Ovary (tissue), 7 donors: ENCODE measurements at regions not wholly inside any gene's neighbourhood (a gene's known extent, or its start where the extent isn't known, plus 50 kb on each side); places are given as distances from the start of the nearest gene placed in this dataset.

Experiments
- DNase-seq, 5 donors: peaks; one replicate each; pipeline ENCODE4 v3.0.0-alpha.2; 2019 to 2020
- H3K27ac ChIP-seq, 2 donors: fragments of 200-600 bp; one replicate each; pipeline versions ENCODE4 v1.5.1 to v1.8.0; 2019 to 2022
- H3K27me3 ChIP-seq: fragments of 200-600 bp; one replicate; pipeline ENCODE4 v1.8.0; 2022
- H3K36me3 ChIP-seq: fragments of 200-600 bp; sonication (generic); one replicate; pipeline ENCODE4 v1.5.1; 2019
- H3K4me1 ChIP-seq: one replicate; pipeline ENCODE4 v1.8.1; 2013; ENCODE audit warnings: mild to moderate bottlenecking, moderate library complexity; ENCODE audit not compliant: insufficient read depth
- H3K4me3 ChIP-seq: fragments of 200-600 bp; sonication (generic); one replicate; pipeline ENCODE4 v1.5.1; 2017
- H3K9me3 ChIP-seq, 2 donors: fragments of 200-600 bp in 1 of 2; sonication (generic) in 1 of 2; one replicate each; pipeline versions ENCODE4 v1.5.1 to v1.8.1; 2013 to 2019; ENCODE audit warnings: mild to moderate bottlenecking in 1 of 2, moderate library complexity in 1 of 2
- EP300 ChIP-seq: sonication (generic); formaldehyde crosslinking; IDR thresholded peaks from one replicate; pipeline ENCODE4 v1.6.1; 2017; ENCODE audit warnings: antibody characterized with exemption
- POLR2A ChIP-seq: fragments of 450-650 bp; IDR thresholded peaks from one replicate; pipeline ENCODE4 v1.6.1; 2017; ENCODE audit warnings: antibody characterized with exemption, mild to moderate bottlenecking, moderate library complexity
- WGBS, 3 donors: extraction: QIAGEN DNeasy Blood & Tissue Kit in 1 of 3; methylation state at CpG; one replicate each; pipeline versions ENCODE4 v1.1.5 to v1.1.7; 2013 to 2017; 5-methylcytosine and 5-hydroxymethylcytosine counted together
- intact Hi-C, 4 donors: fragments of 100-400 bp; cut with DNase I; formaldehyde crosslinking; loops; one replicate each; pipeline versions ENCODE4 v1.11.0 to v1.15.1; 2022 to 2023
- TF ChIP-seq, protein P1 (sequence below), 3 donors: fragments of 450-650 bp in 2 of 3; fragments of 200-600 bp in 1 of 3; IDR thresholded peaks; one replicate each; pipeline versions ENCODE4 v1.5.1 to v1.8.0; 2016 to 2022; ENCODE audit warnings: antibody characterized with exemption in 3 of 3, mild to moderate bottlenecking in 1 of 3
- donor health status: DM: no; HTN: no; CAD: no; lungs with moderate emphysema.
- donor health status: DM: no; HTN: no; CAD: no.
- donor health status: Bipolar disorder and iron deficiency.
- donor health status: DM: no; HTN: no; CAD: no.
- donor health status: DM: yes; HTN: yes; CAD: no.

DNA sequence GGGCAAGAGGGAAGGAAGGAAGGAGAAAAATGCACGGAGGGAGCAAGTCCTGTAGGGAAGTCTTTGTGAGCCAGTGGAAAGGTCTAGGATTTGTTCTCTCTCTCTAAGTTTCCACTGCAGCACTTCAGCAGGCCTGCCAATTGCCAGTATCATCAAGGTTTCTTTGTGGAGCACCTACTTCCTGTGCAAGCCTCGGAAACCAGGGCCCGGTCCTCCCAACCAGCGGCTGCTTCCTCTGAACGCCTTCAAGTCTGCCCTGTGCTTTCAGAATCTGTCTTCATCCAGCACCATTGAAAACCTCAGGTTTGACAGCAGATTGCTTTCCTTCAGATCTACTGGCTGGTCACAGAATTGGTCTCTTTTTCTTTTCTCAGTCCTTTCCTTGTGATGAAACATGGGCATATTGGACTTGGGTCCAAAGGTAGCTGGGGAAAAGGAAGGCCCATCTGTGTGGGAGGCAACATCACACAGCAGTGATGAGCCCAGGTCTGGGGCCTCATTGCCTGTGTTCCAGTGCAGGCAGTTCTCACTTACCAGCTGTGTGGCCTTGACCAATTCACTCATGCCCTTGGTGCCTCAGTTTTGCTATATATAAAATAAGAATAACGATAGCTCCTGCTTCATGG lies 144.5 kb downstream of the SEC16B start:
- TF ChIP-seq, protein P1, sequence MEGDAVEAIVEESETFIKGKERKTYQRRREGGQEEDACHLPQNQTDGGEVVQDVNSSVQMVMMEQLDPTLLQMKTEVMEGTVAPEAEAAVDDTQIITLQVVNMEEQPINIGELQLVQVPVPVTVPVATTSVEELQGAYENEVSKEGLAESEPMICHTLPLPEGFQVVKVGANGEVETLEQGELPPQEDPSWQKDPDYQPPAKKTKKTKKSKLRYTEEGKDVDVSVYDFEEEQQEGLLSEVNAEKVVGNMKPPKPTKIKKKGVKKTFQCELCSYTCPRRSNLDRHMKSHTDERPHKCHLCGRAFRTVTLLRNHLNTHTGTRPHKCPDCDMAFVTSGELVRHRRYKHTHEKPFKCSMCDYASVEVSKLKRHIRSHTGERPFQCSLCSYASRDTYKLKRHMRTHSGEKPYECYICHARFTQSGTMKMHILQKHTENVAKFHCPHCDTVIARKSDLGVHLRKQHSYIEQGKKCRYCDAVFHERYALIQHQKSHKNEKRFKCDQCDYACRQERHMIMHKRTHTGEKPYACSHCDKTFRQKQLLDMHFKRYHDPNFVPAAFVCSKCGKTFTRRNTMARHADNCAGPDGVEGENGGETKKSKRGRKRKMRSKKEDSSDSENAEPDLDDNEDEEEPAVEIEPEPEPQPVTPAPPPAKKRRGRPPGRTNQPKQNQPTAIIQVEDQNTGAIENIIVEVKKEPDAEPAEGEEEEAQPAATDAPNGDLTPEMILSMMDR (IDR thresholded peaks at IDR 0.05) = no peak
- TF ChIP-seq POLR2A (no peak), EP300 (no peak)
- no peaks in the 10 kb centered on the region for H3K27me3 ChIP-seq
- intact Hi-C loops = no loop called here
- peaks cover 4% of the 10 kb centered on the region for H3K4me1 ChIP-seq
- H3K9me3 ChIP-seq = no peaks in the 10 kb centered on the region
- no peak overlapping the region for H3K4me3 ChIP-seq
- no peak overlapping the region for H3K27ac ChIP-seq
- WGBS, 3 donors = 75 to 78% (median 78%) methylated on average over 6 of the region's 6 CpGs
- DNase-seq = no peak
- H3K36me3 ChIP-seq = no peaks in the 10 kb centered on the region

DNA sequence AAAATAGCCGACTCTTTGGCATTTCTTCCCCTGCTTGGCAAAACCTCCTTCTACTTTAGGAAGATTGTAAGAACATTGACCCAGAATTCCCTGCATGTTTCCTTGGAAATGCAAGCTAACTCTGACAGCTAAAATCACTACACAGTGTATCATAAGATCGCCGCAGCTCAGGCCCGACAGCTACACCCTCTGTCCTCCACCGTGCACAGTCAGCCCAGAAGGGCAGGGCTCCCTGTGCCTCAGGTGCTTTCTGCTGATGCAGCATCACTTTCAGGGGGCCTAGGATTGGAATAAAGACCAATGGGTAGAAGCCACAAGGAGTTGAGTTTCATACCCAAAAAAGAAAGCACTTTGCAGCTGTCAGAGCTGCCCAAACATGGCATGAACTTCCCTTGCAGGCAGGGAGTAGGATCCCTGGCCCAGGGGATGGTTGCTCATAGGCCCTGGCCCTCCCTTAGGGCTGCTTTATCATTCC lies 145.3 kb downstream of the SEC16B start:
- 27 to 35% (median 33%) methylated on average over 5 of the region's 5 CpGs for WGBS, 3 donors
- no peaks in the 10 kb centered on the region for H3K9me3 ChIP-seq
- no peaks in the 10 kb centered on the region for H3K27me3 ChIP-seq
- H3K4me3 ChIP-seq = no peak overlapping the region
- intact Hi-C loops = no loop called here
- H3K4me1 ChIP-seq = peaks cover 4% of the 10 kb centered on the region
- TF ChIP-seq EP300 (no peak), POLR2A (no peak)
- TF ChIP-seq, protein P1 (IDR thresholded peaks at IDR 0.05) = no peak
- no peaks in the 10 kb centered on the region for H3K36me3 ChIP-seq
- no peak for DNase-seq
- no peak overlapping the region for H3K27ac ChIP-seq

DNA sequence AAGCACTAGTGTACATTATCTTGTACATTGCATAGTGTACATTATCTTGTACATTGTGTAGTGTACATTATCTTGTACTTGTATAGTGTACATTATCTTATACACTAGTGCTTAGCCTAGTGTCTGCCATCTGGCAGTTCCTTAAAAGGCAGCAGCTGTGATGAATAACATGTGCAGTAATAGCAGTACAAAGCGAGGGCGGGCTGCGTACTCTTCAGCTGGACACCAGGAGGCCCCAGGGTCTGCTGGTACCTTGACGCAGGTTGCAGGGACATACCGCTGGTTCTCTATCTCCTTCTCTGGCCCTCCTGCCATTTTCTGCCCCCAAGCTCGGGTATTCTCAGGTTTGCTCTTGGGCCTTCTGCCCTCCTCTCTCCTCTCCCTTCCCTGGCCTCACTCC lies 149.6 kb downstream of the SEC16B start:
- intact Hi-C loops = no loop called here
- no peaks in the 10 kb centered on the region for H3K27me3 ChIP-seq
- no peaks in the 10 kb centered on the region for H3K9me3 ChIP-seq
- H3K4me1 ChIP-seq = peaks cover 4% of the 10 kb centered on the region
- 92 to 97% (median 95%) methylated on average over 6 of the region's 6 CpGs for WGBS, 3 donors
- TF ChIP-seq POLR2A (no peak), EP300 (no peak)
- TF ChIP-seq, protein P1 (IDR thresholded peaks at IDR 0.05) = no peak
- H3K4me3 ChIP-seq = no peak overlapping the region
- no peaks in the 10 kb centered on the region for H3K36me3 ChIP-seq
- DNase-seq = no peak
- H3K27ac ChIP-seq = no peak overlapping the region

DNA sequence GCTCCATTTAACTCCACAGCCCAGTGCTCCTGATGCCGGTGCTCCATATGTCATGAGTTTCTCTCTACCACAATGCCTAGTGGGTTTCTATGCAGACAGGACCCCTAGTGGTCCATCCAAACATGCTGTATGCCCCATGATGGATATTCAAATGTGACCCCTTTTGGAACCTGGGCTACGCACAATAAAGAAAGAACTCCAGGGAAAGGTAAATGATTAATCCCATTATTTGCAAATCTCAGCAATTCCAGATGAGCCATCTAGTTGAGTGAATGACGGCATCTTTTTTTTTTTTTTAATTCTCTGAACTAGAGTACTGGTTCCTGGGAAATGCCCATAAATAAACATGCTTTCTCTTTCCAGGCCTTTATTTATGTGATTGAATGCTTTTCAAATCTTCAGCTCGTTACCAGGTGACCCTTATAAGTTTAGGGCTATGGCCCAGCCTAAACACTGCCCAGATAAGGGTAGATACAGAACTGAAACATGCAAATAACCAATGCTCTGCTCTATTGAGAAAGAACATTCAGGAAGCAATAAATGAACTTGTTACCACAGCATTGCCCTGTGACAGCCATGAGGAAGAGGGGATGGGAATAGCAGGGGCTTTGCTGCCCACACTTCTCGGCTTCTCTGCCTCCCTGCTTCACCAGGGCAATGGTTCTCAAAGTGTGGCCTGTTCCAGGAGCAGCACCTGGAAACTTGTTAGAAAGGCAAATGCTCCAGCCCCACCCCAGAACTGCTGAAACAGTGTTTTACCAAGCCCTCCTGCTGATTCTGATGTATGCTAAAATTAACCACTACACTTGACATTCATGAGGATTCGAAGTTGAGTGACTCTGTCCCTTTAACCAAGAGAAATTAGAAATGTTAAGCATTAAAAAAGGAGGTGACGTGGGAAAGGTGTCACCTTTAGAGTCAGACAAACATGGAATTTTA lies 151.7 kb downstream of the SEC16B start:
- Histone ChIP-seq H3K36me3 (no peaks in the 10 kb centered on the region), H3K4me3 (no peak overlapping the region), H3K4me1 (no peaks in the 10 kb centered on the region), H3K9me3 (no peaks in the 10 kb centered on the region), H3K27me3 (no peaks in the 10 kb centered on the region), H3K27ac (no peak overlapping the region)
- TF ChIP-seq, protein P1 (IDR thresholded peaks at IDR 0.05) = no peak
- TF ChIP-seq POLR2A (no peak), EP300 (no peak)
- DNase-seq = no peak
- intact Hi-C loops = no loop called here
- WGBS, 3 donors = 79 to 83% (median 80%) methylated on average over 7 of the region's 7 CpGs
